ENCODE measurements at regions not wholly inside any gene's neighbourhood (a gene's known extent, or its start where the extent isn't known, plus 50 kb on each side); places are given as distances from the start of the nearest gene placed in this dataset.
"Not testable (repeated sequence)": the region's sequence is repeated elsewhere in the genome, so short reads cannot be mapped to it uniquely, and the experiment has no call there.

GRCh38 chr11:129699711-129700304, 115.8 kb upstream of the TMEM45B start:
- no peak overlapping the region for H2AFZ ChIP-seq (ENCODE audit: low read depth, low read length)
- H3K4me3 ChIP-seq (ENCODE audit: low read length), result no peak overlapping the region
- peaks cover 11% of the 10 kb centered on the region for H3K27me3 ChIP-seq (ENCODE audit: insufficient read depth, low read length)

GRCh38 chr11:129700701-129701100, 114.9 kb upstream of the TMEM45B start:
- Histone ChIP-seq H3K4me1 (ENCODE audit: insufficient read depth, low read length) (no peaks in the 10 kb centered on the region), H3K36me3 (ENCODE audit: insufficient read depth, low read length) (no peaks in the 10 kb centered on the region), H3K9me3 (ENCODE audit: low read length) (no peaks in the 10 kb centered on the region), H3K4me3 (ENCODE audit: low read length) (no peak overlapping the region), H3K27me3 (ENCODE audit: insufficient read depth, low read length) (peaks cover 12% of the 10 kb centered on the region), H2AFZ (ENCODE audit: low read depth, low read length) (no peak overlapping the region)

More at GRCh38 chr11:129699711-129700304, 115.8 kb upstream of the TMEM45B start:
- no peaks in the 10 kb centered on the region for H3K4me1 ChIP-seq (ENCODE audit: insufficient read depth, low read length)
- H3K36me3 ChIP-seq (ENCODE audit: insufficient read depth, low read length), result no peaks in the 10 kb centered on the region
- no peaks in the 10 kb centered on the region for H3K9me3 ChIP-seq (ENCODE audit: low read length)

- Histone ChIP-seq H3K36me3 (ENCODE audit: insufficient read depth, low read length) (no peaks in the 10 kb centered on the region), H2AFZ (ENCODE audit: low read depth, low read length) (no peak overlapping the region), H3K27me3 (ENCODE audit: insufficient read depth, low read length) (peaks cover 16% of the 10 kb centered on the region), H3K4me3 (ENCODE audit: low read length) (no peak overlapping the region), H3K9me3 (ENCODE audit: low read length) (no peaks in the 10 kb centered on the region), H3K4me1 (ENCODE audit: insufficient read depth, low read length) (no peaks in the 10 kb centered on the region)
These were observed 113.9 kb upstream of the TMEM45B start for GRCh38 chr11:129701706-129702105.

DNA sequence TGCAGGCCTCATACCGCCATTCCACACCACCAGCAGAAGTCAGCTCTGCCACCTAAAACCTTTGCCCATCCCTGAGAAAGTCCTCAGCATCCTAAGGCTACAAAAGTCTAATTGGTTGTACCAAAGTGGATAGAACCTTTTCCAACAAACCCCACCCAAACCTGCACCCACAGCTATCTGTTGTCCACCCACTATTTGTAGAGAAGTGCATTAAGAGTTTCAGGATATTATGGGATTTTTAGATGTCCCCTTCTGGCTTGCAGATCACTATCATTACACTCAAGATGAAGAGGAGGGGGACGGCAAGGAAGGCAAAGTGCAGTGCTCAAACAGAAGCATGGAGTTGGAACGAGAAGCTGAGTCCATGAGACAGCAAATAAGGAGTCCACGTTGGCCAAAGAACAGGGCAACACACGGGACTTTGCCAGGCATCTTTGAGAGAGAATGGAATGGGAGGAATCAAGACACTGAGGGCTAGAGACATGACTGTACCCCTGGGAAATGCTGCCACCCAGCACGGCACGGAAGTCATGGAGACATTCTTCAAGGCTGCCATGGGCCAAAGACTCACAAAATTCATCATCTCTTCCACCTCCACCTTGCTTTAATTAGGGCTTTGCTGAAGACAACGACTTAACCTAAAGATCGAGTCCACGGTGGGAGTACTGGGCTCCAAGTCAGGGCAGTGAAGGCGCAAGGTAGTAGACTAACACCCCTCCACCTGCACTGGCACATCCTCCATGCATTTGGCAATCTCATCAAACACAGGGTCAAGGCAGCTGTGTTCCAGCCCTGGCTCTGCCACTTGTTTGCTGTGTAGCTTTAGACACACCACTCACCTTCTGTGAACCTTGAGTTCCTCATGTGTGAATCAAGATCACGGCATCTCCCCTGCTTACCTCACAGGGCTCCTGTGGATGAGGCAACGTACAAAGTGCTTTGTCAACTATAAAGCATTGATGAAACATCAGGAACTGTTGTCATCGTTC, 112.9 kb upstream of the TMEM45B start:
- H2AFZ ChIP-seq (ENCODE audit: low read depth, low read length), result no peak overlapping the region
- no peaks in the 10 kb centered on the region for H3K4me1 ChIP-seq (ENCODE audit: insufficient read depth, low read length)
- peaks cover 16% of the 10 kb centered on the region for H3K27me3 ChIP-seq (ENCODE audit: insufficient read depth, low read length)
- no peaks in the 10 kb centered on the region for H3K9me3 ChIP-seq (ENCODE audit: low read length)
- H3K4me3 ChIP-seq (ENCODE audit: low read length), result no peak overlapping the region
- no peaks in the 10 kb centered on the region for H3K36me3 ChIP-seq (ENCODE audit: insufficient read depth, low read length)

DNA sequence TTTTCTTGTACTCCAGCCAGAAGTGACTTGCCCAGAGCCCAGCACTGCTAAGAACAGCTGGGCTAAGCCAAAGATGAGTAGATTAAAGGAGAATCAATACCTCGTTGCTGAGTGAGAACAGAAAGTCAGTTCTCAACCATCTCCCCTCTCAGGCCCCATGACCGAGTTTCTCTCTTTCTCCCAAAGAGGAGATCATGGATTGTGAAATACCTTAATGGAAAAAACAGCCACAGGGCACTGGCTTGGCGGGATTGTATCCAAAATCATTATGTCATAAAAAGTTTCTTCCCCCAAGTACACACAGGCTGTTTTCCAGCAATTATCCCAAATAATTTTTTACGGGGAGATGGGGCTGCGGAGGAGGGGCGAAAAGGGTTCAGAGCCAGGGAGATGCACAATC, 111.8 kb upstream of the TMEM45B start:
- Histone ChIP-seq H3K4me1 (ENCODE audit: insufficient read depth, low read length) (no peaks in the 10 kb centered on the region), H3K9me3 (ENCODE audit: low read length) (no peaks in the 10 kb centered on the region), H2AFZ (ENCODE audit: low read depth, low read length) (no peak overlapping the region), H3K27me3 (ENCODE audit: insufficient read depth, low read length) (peaks cover 16% of the 10 kb centered on the region), H3K4me3 (ENCODE audit: low read length) (no peak overlapping the region), H3K36me3 (ENCODE audit: insufficient read depth, low read length) (no peaks in the 10 kb centered on the region)

- Histone ChIP-seq H3K27me3 (ENCODE audit: insufficient read depth, low read length) (peaks cover 16% of the 10 kb centered on the region), H2AFZ (ENCODE audit: low read depth, low read length) (no peak overlapping the region), H3K36me3 (ENCODE audit: insufficient read depth, low read length) (no peaks in the 10 kb centered on the region), H3K4me1 (ENCODE audit: insufficient read depth, low read length) (no peaks in the 10 kb centered on the region), H3K9me3 (ENCODE audit: low read length) (no peaks in the 10 kb centered on the region), H3K4me3 (ENCODE audit: low read length) (no peak overlapping the region)
These were observed 110.8 kb upstream of the TMEM45B start for GRCh38 chr11:129704831-129705230.

DNA sequence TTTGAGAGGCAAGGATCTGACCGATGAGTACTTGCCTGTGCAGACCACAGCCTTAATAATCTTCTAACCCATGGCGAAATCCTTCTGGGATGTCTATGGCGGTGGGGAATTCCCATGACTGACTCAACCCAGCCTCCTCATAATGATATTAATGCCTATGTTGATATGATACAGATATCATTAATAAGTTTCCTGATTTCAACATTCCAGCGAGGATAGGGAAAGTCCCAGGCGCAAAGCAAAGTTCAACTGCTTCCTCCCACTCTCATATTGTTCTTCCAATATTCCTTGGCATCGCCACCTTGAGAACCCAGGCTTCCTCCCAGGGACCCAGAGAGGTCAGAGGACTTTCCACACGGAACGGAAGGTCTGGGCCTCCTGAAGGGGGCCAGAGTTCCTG, 110.3 kb upstream of the TMEM45B start:
- H2AFZ ChIP-seq (ENCODE audit: low read depth, low read length), result no peak overlapping the region
- no peak overlapping the region for H3K4me3 ChIP-seq (ENCODE audit: low read length)
- H3K36me3 ChIP-seq (ENCODE audit: insufficient read depth, low read length), result no peaks in the 10 kb centered on the region
- H3K4me1 ChIP-seq (ENCODE audit: insufficient read depth, low read length), result no peaks in the 10 kb centered on the region
- H3K27me3 ChIP-seq (ENCODE audit: insufficient read depth, low read length), result peaks cover 16% of the 10 kb centered on the region
- H3K9me3 ChIP-seq (ENCODE audit: low read length), result no peaks in the 10 kb centered on the region

DNA sequence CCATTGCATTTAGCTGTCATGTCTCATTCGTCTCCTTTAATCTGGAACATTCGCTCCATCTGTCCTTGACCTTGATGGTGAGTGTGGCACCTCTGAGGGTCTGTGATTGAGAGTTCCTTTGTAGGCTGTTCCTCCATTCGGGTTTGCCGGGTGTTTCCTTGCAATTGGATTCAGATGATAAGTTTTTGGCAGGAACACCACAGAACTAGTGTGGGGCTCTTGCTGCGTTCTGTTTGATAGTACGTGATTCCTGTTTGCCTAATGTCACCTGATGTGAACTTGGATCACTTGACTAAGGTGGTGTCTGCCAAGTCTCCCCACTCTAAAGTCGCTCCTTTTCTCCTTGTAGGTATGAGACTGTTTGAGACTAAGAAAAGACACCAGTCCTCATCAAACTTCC, 109.7 kb upstream of the TMEM45B start:
- Histone ChIP-seq H3K27me3 (ENCODE audit: insufficient read depth, low read length) (peaks cover 16% of the 10 kb centered on the region), H3K9me3 (ENCODE audit: low read length) (no peaks in the 10 kb centered on the region), H2AFZ (ENCODE audit: low read depth, low read length) (no peak overlapping the region), H3K36me3 (ENCODE audit: insufficient read depth, low read length) (no peaks in the 10 kb centered on the region), H3K4me1 (ENCODE audit: insufficient read depth, low read length) (no peaks in the 10 kb centered on the region), H3K4me3 (ENCODE audit: low read length) (no peak overlapping the region)

- Histone ChIP-seq H2AFZ (ENCODE audit: low read depth, low read length) (no peak overlapping the region), H3K4me3 (ENCODE audit: low read length) (no peak overlapping the region), H3K9me3 (ENCODE audit: low read length) (no peaks in the 10 kb centered on the region), H3K27me3 (ENCODE audit: insufficient read depth, low read length) (peaks cover 8% of the 10 kb centered on the region), H3K4me1 (ENCODE audit: insufficient read depth, low read length) (no peaks in the 10 kb centered on the region), H3K36me3 (ENCODE audit: insufficient read depth, low read length) (no peaks in the 10 kb centered on the region)
These were observed 105.7 kb upstream of the TMEM45B start for GRCh38 chr11:129709801-129710398.

GRCh38 chr11:129710423-129710822, 105.2 kb upstream of the TMEM45B start:
- Histone ChIP-seq H3K36me3 (ENCODE audit: insufficient read depth, low read length) (no peaks in the 10 kb centered on the region), H2AFZ (ENCODE audit: low read depth, low read length) (no peak overlapping the region), H3K4me3 (ENCODE audit: low read length) (no peak overlapping the region), H3K4me1 (ENCODE audit: insufficient read depth, low read length) (no peaks in the 10 kb centered on the region), H3K27me3 (ENCODE audit: insufficient read depth, low read length) (peaks cover 8% of the 10 kb centered on the region), H3K9me3 (ENCODE audit: low read length) (no peaks in the 10 kb centered on the region)

DNA sequence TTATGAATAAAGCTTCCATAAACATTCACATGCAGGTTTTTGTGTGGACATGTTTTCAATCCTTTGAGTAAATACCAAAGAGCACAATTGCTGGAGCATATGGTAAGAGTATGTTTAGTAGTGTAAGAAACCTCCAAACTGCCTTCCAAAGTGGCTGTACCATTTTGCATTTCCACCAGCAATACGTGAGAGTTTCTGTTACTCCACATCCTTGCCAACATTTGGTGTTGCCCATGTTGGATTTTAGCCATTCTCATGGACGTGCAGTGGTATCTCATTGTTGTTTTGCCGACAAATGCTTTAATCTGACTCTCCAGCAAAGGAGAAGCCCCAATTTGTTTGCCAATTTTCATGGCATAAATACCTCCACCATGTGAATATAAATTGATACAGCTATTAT, 103.9 kb upstream of the TMEM45B start:
- Histone ChIP-seq H2AFZ (ENCODE audit: low read depth, low read length) (no peak overlapping the region), H3K4me1 (ENCODE audit: insufficient read depth, low read length) (no peaks in the 10 kb centered on the region), H3K36me3 (ENCODE audit: insufficient read depth, low read length) (no peaks in the 10 kb centered on the region), H3K27me3 (ENCODE audit: insufficient read depth, low read length) (peaks cover 3% of the 10 kb centered on the region), H3K9me3 (ENCODE audit: low read length) (no peaks in the 10 kb centered on the region), H3K4me3 (ENCODE audit: low read length) (no peak overlapping the region)

GRCh38 chr11:129712486-129713240, 103.0 kb upstream of the TMEM45B start:
- not testable (repeated sequence) for H3K27me3 ChIP-seq (ENCODE audit: insufficient read depth, low read length); H3K4me3 ChIP-seq (ENCODE audit: low read length); H3K9me3 ChIP-seq (ENCODE audit: low read length); H2AFZ ChIP-seq (ENCODE audit: low read depth, low read length); H3K36me3 ChIP-seq (ENCODE audit: insufficient read depth, low read length); H3K4me1 ChIP-seq (ENCODE audit: insufficient read depth, low read length)

DNA sequence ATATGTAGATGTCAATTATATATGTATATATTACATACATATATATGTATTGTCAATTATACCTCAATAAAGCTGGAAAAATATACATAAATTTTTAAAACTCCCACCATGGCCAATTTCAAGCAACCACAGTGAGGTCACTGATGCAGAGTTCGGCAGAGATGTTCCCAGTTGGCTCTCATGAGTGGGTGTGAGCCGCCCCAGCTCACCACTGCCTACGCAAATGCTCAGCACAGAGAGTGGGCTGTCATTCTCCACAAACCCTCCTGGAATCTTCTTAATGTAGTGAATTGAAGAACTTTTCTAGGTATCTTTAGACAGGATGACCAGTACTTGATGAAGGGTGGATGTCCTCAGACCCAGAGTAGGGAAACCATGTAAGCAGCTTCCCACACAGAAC, 96.6 kb upstream of the TMEM45B start:
- H2AFZ ChIP-seq (ENCODE audit: low read depth, low read length), result no peak overlapping the region
- H3K4me1 ChIP-seq (ENCODE audit: insufficient read depth, low read length), result no peaks in the 10 kb centered on the region
- H3K36me3 ChIP-seq (ENCODE audit: insufficient read depth, low read length), result no peaks in the 10 kb centered on the region
- H3K9me3 ChIP-seq (ENCODE audit: low read length), result no peaks in the 10 kb centered on the region
- H3K4me3 ChIP-seq (ENCODE audit: low read length), result no peak overlapping the region
- peaks cover 3% of the 10 kb centered on the region for H3K27me3 ChIP-seq (ENCODE audit: insufficient read depth, low read length)

All from neuron (in vitro differentiated cells).